ENCODE measurements at regions not wholly inside any gene's neighbourhood (a gene's known extent, or its start where the extent isn't known, plus 50 kb on each side); places are given as distances from the start of the nearest gene placed in this dataset.

DNA sequence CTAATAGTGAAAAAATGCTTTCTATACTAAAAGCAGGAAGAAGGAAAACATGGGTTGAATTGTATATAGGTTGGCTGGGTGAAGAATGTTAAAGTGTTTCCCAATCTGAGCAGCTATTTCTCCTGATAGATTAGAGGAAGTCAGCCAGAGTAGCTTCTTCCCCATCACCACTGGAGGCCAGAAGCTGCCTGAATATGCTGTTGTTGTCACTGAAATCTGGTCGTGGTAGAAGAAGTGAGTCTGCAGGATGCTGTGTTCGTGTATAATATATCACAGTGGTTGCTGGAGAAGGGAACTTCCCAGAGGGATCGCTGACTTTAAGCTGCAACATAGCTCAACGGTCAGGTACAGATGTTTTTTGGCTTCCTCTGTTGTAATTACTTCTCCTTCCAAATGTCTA is 247.5 kb upstream of the LRATD1 start:
- Histone ChIP-seq H3K27me3 (ENCODE audit: control insufficient read depth, extremely low read depth, insufficient read depth, low read length) (peaks cover 2% of the 10 kb centered on the region), H4K20me1 (ENCODE audit: control insufficient read depth, extremely low read depth, insufficient read depth, low read length) (no peaks in the 10 kb centered on the region), H3K9me3 (ENCODE audit: control insufficient read depth, low read depth, low read length) (no peaks in the 10 kb centered on the region), H3K9me1 (ENCODE audit: control insufficient read depth, extremely low read depth, insufficient read depth, low read length) (no peaks in the 10 kb centered on the region), H3K4me2 (ENCODE audit: control insufficient read depth, extremely low read depth, insufficient read depth, low read depth, low read length) (no peak overlapping the region), H3K9ac (ENCODE audit: control insufficient read depth, extremely low read depth, insufficient read depth, low read length) (no peak overlapping the region), H3K36me3 (ENCODE audit: control insufficient read depth in 2 of 2, extremely low read depth in 1 of 2, insufficient read depth in 2 of 2, low read length in 2 of 2) (no peaks in the 10 kb centered on the region), H3K4me3 (ENCODE audit: control insufficient read depth in 2 of 3, extremely low read depth in 1 of 3, insufficient read depth in 2 of 3, low read depth in 1 of 3, low read length in 3 of 3) (no peak overlapping the region), H3K4me1 (ENCODE audit: control insufficient read depth, extremely low read depth, insufficient read depth, low read length) (no peaks in the 10 kb centered on the region), H2AFZ (ENCODE audit: control insufficient read depth, low read length) (no peak overlapping the region), H3K79me2 (ENCODE audit: control insufficient read depth, insufficient read depth, low read length) (no peaks in the 10 kb centered on the region), H3K27ac (ENCODE audit: control insufficient read depth, insufficient read depth, low read length) (no peak overlapping the region)
- no peak for DNase-seq (ENCODE audit: low read depth, low spot score)
- peak; percentile 32 for FAIRE-seq
- dilution Hi-C loops (cut with MboI; ENCODE audit: extremely low pct_ligation_motif_present, low sequenced_read_pairs) = no loop called here
- TF ChIP-seq CTCF (optimal IDR thresholded peaks at IDR 0.05 in 1 of 3, IDR thresholded peaks at IDR 0.05 in 1 of 3, conservative IDR thresholded peaks at IDR 0.05 in 1 of 3; ENCODE audit: extremely low read depth in 1 of 3, insufficient read depth in 2 of 3, low read length in 3 of 3) (peak in 1 of 3 experiments; percentile 48), EZH2 (IDR thresholded peaks at IDR 0.05; ENCODE audit: low read length) (no peak)

- Histone ChIP-seq H2AFZ (ENCODE audit: control insufficient read depth, low read length) (no peak overlapping the region), H4K20me1 (ENCODE audit: control insufficient read depth, extremely low read depth, insufficient read depth, low read length) (no peaks in the 10 kb centered on the region), H3K79me2 (ENCODE audit: control insufficient read depth, insufficient read depth, low read length) (no peaks in the 10 kb centered on the region), H3K4me2 (ENCODE audit: control insufficient read depth, extremely low read depth, insufficient read depth, low read depth, low read length) (no peak overlapping the region), H3K9me1 (ENCODE audit: control insufficient read depth, extremely low read depth, insufficient read depth, low read length) (no peaks in the 10 kb centered on the region), H3K4me3 (ENCODE audit: control insufficient read depth in 2 of 3, extremely low read depth in 1 of 3, insufficient read depth in 2 of 3, low read depth in 1 of 3, low read length in 3 of 3) (no peak overlapping the region), H3K9me3 (ENCODE audit: control insufficient read depth, low read depth, low read length) (no peaks in the 10 kb centered on the region), H3K9ac (ENCODE audit: control insufficient read depth, extremely low read depth, insufficient read depth, low read length) (no peak overlapping the region), H3K27me3 (ENCODE audit: control insufficient read depth, extremely low read depth, insufficient read depth, low read length) (peaks cover 2% of the 10 kb centered on the region), H3K4me1 (ENCODE audit: control insufficient read depth, extremely low read depth, insufficient read depth, low read length) (no peaks in the 10 kb centered on the region), H3K36me3 (ENCODE audit: control insufficient read depth in 2 of 2, extremely low read depth in 1 of 2, insufficient read depth in 2 of 2, low read length in 2 of 2) (no peaks in the 10 kb centered on the region), H3K27ac (ENCODE audit: control insufficient read depth, insufficient read depth, low read length) (no peak overlapping the region)
- DNase-seq (ENCODE audit: low read depth, low spot score) (no peak), FAIRE-seq (no peak)
- TF ChIP-seq EZH2 (IDR thresholded peaks at IDR 0.05; ENCODE audit: low read length) = no peak
- TF ChIP-seq CTCF (optimal IDR thresholded peaks at IDR 0.05 in 1 of 3, IDR thresholded peaks at IDR 0.05 in 1 of 3, conservative IDR thresholded peaks at IDR 0.05 in 1 of 3; ENCODE audit: extremely low read depth in 1 of 3, insufficient read depth in 2 of 3, low read length in 3 of 3) = no peak
- dilution Hi-C loops (cut with MboI; ENCODE audit: extremely low pct_ligation_motif_present, low sequenced_read_pairs) = no loop called here
Measured at GRCh38 chr2:14387332-14387731, 245.2 kb upstream of the LRATD1 start.
